ENCODE measurements at regions not wholly inside any gene's neighbourhood (a gene's known extent, or its start where the extent isn't known, plus 50 kb on each side); places are given as distances from the start of the nearest gene placed in this dataset.

- H3K4me3 ChIP-seq (replicated peaks in 1 of 3; ENCODE audit: insufficient read depth in 1 of 3, low read depth in 2 of 3, low read length in 3 of 3) = no peak overlapping the region
- FAIRE-seq (no peak), DNase-seq (ENCODE audit: low spot score) (no peak), ATAC-seq (no peak)
- H3K9ac ChIP-seq (ENCODE audit: insufficient read depth, low read depth, low read length) = no peak overlapping the region
- H3K79me2 ChIP-seq (ENCODE audit: insufficient read depth, low read length) = no peaks in the 10 kb centered on the region
- no peaks in the 10 kb centered on the region for H3K4me1 ChIP-seq (ENCODE audit: insufficient read depth, low read length)
- 32% methylated on average over 21 of the region's 21 CpGs for WGBS (ENCODE audit: low lambda C conversion rate)
- H3K27me3 ChIP-seq (ENCODE audit: control insufficient read depth in 1 of 2, insufficient read depth in 2 of 2, low read length in 2 of 2) = peaks cover 3 to 56% of the 10 kb centered on the region in 2 experiments
- no peaks in the 10 kb centered on the region for H3K36me3 ChIP-seq (replicated peaks in 1 of 2; ENCODE audit: control insufficient read depth in 1 of 2, insufficient read depth in 2 of 2, low read length in 2 of 2)
- no peaks in the 10 kb centered on the region for H3K9me3 ChIP-seq (ENCODE audit: low read length)
- POLR2A ChIA-PET = no interaction called here
- in situ Hi-C loops (cut with HindIII; ENCODE audit: extremely low pct_ligation_motif_present, low pct_unique_long_range_greater_than_20kb) (no loop called here), intact Hi-C loops (cut with micrococcal nuclease; ENCODE audit: unreplicated experiment) (no loop called here)
- no peaks in the 10 kb centered on the region for H4K20me1 ChIP-seq (ENCODE audit: insufficient read depth, low read length)
- CTCF ChIA-PET (ENCODE audit: low intra/inter-chr PET ratio, low total read pairs) = no interaction called here
- no peak overlapping the region for H3K4me2 ChIP-seq (ENCODE audit: low read depth, low read length)
- no peak overlapping the region for H2AFZ ChIP-seq (ENCODE audit: low read length)
- BruUV-seq (replicated peaks) = no TSS peak
- H3K27ac ChIP-seq (ENCODE audit: extremely low read length, insufficient read depth, low read length) = no peak overlapping the region
- no peak for TF ChIP-seq KDM2A (CRISPR knock-in tag; IDR thresholded peaks at IDR 0.05; ENCODE audit: borderline replicate concordance, low read depth)
- TF ChIP-seq SP4 (CRISPR knock-in tag; IDR thresholded peaks at IDR 0.05) = no peak
- no peak for TF ChIP-seq ELF1 (CRISPR knock-in tag; IDR thresholded peaks at IDR 0.05)
- no peak for TF ChIP-seq TBL1XR1 (IDR thresholded peaks at IDR 0.05; ENCODE audit: borderline replicate concordance, low read length, partially characterized antibody)
- TF ChIP-seq ZBTB26 (CRISPR knock-in tag; IDR thresholded peaks at IDR 0.05; ENCODE audit: borderline replicate concordance) = no peak
Observed at GRCh38 chr10:100612601-100613595, 77.2 kb downstream of the HIF1AN start.

DNA sequence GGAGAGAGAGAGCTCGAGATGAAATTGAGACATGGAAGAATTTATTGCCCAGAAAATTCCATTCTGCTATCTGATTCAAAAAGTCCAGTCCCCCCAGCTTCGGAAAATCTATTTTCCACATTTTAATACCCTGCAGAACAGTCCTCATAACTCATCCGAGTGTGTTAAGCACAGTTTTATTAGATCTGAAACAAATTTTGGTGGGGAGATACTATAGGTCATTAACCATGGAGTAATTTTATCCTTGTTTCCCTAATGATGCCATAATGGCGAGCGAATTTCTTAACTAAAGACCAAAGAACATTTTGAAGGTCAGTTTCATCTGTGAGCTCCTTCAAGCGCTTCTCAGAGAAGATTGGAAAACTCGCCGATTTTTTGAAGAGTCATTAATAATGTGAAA is 78.1 kb downstream of the HIF1AN start:
- FAIRE-seq = no peak
- WGBS (ENCODE audit: low lambda C conversion rate) = 14% methylated on average over 8 of the region's 8 CpGs
- H3K79me2 ChIP-seq (ENCODE audit: insufficient read depth, low read length) = no peaks in the 10 kb centered on the region
- intact Hi-C loops (cut with micrococcal nuclease; ENCODE audit: unreplicated experiment) = no loop called here
- CTCF ChIA-PET (ENCODE audit: low intra/inter-chr PET ratio, low total read pairs) = no interaction called here
- no peak overlapping the region for H3K27ac ChIP-seq (ENCODE audit: extremely low read length, insufficient read depth, low read length)
- POLR2A ChIA-PET = no interaction called here
- no peak overlapping the region for H3K4me2 ChIP-seq (ENCODE audit: low read depth, low read length)
- H3K9me3 ChIP-seq (ENCODE audit: low read length) = no peaks in the 10 kb centered on the region
- H3K9ac ChIP-seq (ENCODE audit: insufficient read depth, low read depth, low read length) = no peak overlapping the region
- no peak for ATAC-seq
- H2AFZ ChIP-seq (ENCODE audit: low read length) = no peak overlapping the region
- no peaks in the 10 kb centered on the region for H3K36me3 ChIP-seq (replicated peaks in 1 of 2; ENCODE audit: control insufficient read depth in 1 of 2, insufficient read depth in 2 of 2, low read length in 2 of 2)
- H3K4me1 ChIP-seq (ENCODE audit: insufficient read depth, low read length) = no peaks in the 10 kb centered on the region
- peaks cover 3 to 56% of the 10 kb centered on the region in 2 experiments for H3K27me3 ChIP-seq (ENCODE audit: control insufficient read depth in 1 of 2, insufficient read depth in 2 of 2, low read length in 2 of 2)
- BruUV-seq (replicated peaks) = no TSS peak
- no peak overlapping the region for H3K4me3 ChIP-seq (replicated peaks in 1 of 3; ENCODE audit: insufficient read depth in 1 of 3, low read depth in 2 of 3, low read length in 3 of 3)
- H4K20me1 ChIP-seq (ENCODE audit: insufficient read depth, low read length) = no peaks in the 10 kb centered on the region
- in situ Hi-C loops (cut with HindIII; ENCODE audit: extremely low pct_ligation_motif_present, low pct_unique_long_range_greater_than_20kb) = no loop called here
- DNase-seq (ENCODE audit: low spot score) = no peak
- TF ChIP-seq MIER2 (CRISPR knock-in tag; IDR thresholded peaks at IDR 0.05) (no peak), SRY (CRISPR knock-in tag; IDR thresholded peaks at IDR 0.05) (no peak), KDM1A (CRISPR knock-in tag; IDR thresholded peaks at IDR 0.05) (no peak), REXO4 (CRISPR knock-in tag; IDR thresholded peaks at IDR 0.05; ENCODE audit: borderline replicate concordance) (no peak), BORCS8-MEF2B (CRISPR knock-in tag; IDR thresholded peaks at IDR 0.05) (no peak)
- TF ChIP-seq, protein P1, sequence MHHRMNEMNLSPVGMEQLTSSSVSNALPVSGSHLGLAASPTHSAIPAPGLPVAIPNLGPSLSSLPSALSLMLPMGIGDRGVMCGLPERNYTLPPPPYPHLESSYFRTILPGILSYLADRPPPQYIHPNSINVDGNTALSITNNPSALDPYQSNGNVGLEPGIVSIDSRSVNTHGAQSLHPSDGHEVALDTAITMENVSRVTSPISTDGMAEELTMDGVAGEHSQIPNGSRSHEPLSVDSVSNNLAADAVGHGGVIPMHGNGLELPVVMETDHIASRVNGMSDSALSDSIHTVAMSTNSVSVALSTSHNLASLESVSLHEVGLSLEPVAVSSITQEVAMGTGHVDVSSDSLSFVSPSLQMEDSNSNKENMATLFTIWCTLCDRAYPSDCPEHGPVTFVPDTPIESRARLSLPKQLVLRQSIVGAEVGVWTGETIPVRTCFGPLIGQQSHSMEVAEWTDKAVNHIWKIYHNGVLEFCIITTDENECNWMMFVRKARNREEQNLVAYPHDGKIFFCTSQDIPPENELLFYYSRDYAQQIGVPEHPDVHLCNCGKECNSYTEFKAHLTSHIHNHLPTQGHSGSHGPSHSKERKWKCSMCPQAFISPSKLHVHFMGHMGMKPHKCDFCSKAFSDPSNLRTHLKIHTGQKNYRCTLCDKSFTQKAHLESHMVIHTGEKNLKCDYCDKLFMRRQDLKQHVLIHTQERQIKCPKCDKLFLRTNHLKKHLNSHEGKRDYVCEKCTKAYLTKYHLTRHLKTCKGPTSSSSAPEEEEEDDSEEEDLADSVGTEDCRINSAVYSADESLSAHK (CRISPR knock-in tag; IDR thresholded peaks at IDR 0.05; ENCODE audit: borderline replicate concordance) = no peak

Data from HepG2 (cell line).